Transverse colon (tissue), 4 donors: ENCODE measurements at regions not wholly inside any gene's neighbourhood (a gene's known extent, or its start where the extent isn't known, plus 50 kb on each side); places are given as distances from the start of the nearest gene placed in this dataset.

ENCODE experiments used
- DNase-seq: peaks from one replicate; pipeline ENCODE4 v3.0.0-alpha.2; 2019
- H3K27ac ChIP-seq, 4 donors: fragments of 200-600 bp; sonication (generic); 2 replicates each; pipeline ENCODE4 v1.5.1; 2016 to 2018; ENCODE audit warnings: inconsistent platforms in 4 of 4
- H3K27me3 ChIP-seq: fragments of 200-600 bp; sonication (generic); 2 replicates; pipeline ENCODE4 v1.5.1; 2017; ENCODE audit warnings: inconsistent platforms
- H3K36me3 ChIP-seq, 4 donors: fragments of 200-600 bp; sonication (generic); 2 replicates each; pipeline ENCODE4 v1.5.1; 2017 to 2019; ENCODE audit warnings: inconsistent platforms in 4 of 4
- H3K4me1 ChIP-seq, 4 donors: fragments of 200-600 bp; sonication (generic); 2 replicates each; pipeline ENCODE4 v1.5.1; 2017 to 2020; ENCODE audit warnings: inconsistent platforms in 4 of 4
- H3K4me3 ChIP-seq, 4 donors: fragments of 200-600 bp; sonication (generic); 1 replicate in 1 of 4; 2 replicates in 3 of 4; pipeline versions ENCODE4 v1.5.1 to v1.6.1; 2017 to 2019; ENCODE audit warnings: inconsistent platforms in 4 of 4
- H3K9me3 ChIP-seq, 2 donors: fragments of 200-600 bp; sonication (generic); 2 replicates each; pipeline ENCODE4 v1.5.1; 2017 to 2019; ENCODE audit warnings: inconsistent platforms in 2 of 2
- EP300 ChIP-seq: sonication (generic); formaldehyde crosslinking; IDR thresholded peaks from one replicate; pipeline ENCODE4 v1.6.1; 2017; ENCODE audit warnings: antibody characterized with exemption, low read depth
- POLR2A ChIP-seq: fragments of 450-650 bp; IDR thresholded peaks from one replicate; pipeline ENCODE4 v1.6.1; 2016; ENCODE audit warnings: antibody characterized with exemption, mild to moderate bottlenecking, moderate library complexity
- POLR2AphosphoS5 ChIP-seq, 3 donors: sonication (generic); formaldehyde crosslinking; IDR thresholded peaks; one replicate each; pipeline ENCODE4 v1.6.1; 2016; ENCODE audit warnings: antibody characterized with exemption in 3 of 3
- WGBS, 2 donors: methylation state at CpG; one replicate each; pipeline ENCODE4 v1.1.5; 2018; ENCODE audit warnings: low coverage in 1 of 2; 5-methylcytosine and 5-hydroxymethylcytosine counted together
- in situ Hi-C, 4 donors: fragments of 200-750 bp; cut with MboI; loops; one replicate each; pipeline versions ENCODE4 v1.15.0 to v1.15.1; 2017; ENCODE audit warnings: low sequenced_read_pairs in 3 of 4, low pct_ligation_motif_present in 1 of 4, low pct_unique_long_range_greater_than_20kb in 1 of 4
- intact Hi-C: fragments of 100-400 bp; cut with DNase I; formaldehyde crosslinking; loops from one replicate; pipeline ENCODE4 v1.15.1; 2023; ENCODE audit warnings: low total_unique reads
- TF ChIP-seq, protein P1 (sequence below), 5 experiments: fragments of 200-600 bp in 3 of 5; fragments of 450-650 bp in 2 of 5; sonication (generic) in 3 of 5; IDR thresholded peaks; 1 replicate in 2 of 5; 2 replicates in 3 of 5; pipeline ENCODE4 v1.5.1; 2016 to 2017; ENCODE audit warnings: antibody characterized with exemption in 5 of 5, inconsistent platforms in 3 of 5, mild to moderate bottlenecking in 2 of 5, moderate library complexity in 1 of 5

DNA sequence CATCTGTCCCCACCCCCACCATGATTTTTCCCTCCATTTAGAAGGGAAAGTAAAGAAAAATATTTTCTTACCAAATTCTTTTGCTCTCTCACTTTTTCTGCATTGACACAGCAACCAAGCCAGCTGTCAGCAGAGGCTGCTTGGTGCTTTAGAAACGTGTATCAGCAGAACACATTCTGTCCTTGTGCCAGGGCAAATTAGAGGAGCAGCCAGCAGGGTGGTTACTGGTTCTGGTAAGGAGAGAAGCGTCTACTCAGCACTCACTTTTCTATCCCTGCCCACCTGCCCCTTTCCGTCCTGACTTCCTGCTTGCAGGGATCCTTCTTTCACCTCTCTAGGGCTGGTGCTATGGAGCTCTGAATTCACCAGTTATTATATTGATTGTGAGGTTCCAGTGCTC is 327.5 kb upstream of the PDE3A start:
- H3K9me3 ChIP-seq: no peaks in the 10 kb centered on the region
- H3K27me3 ChIP-seq: no peaks in the 10 kb centered on the region
- H3K4me1 ChIP-seq: no peaks in the 10 kb centered on the region
- intact Hi-C loops: no loop called here
- H3K36me3 ChIP-seq: no peaks in the 10 kb centered on the region
- H3K27ac ChIP-seq: no peak overlapping the region
- H3K4me3 ChIP-seq: no peak overlapping the region
- in situ Hi-C loops: no loop called here
- WGBS, 2 donors: 58 to 66% methylated on average over 3 of the region's 3 CpGs
- no peak for TF ChIP-seq POLR2AphosphoS5 (IDR thresholded peaks at IDR 0.05)
- TF ChIP-seq EP300: no peak
- TF ChIP-seq, protein P1, sequence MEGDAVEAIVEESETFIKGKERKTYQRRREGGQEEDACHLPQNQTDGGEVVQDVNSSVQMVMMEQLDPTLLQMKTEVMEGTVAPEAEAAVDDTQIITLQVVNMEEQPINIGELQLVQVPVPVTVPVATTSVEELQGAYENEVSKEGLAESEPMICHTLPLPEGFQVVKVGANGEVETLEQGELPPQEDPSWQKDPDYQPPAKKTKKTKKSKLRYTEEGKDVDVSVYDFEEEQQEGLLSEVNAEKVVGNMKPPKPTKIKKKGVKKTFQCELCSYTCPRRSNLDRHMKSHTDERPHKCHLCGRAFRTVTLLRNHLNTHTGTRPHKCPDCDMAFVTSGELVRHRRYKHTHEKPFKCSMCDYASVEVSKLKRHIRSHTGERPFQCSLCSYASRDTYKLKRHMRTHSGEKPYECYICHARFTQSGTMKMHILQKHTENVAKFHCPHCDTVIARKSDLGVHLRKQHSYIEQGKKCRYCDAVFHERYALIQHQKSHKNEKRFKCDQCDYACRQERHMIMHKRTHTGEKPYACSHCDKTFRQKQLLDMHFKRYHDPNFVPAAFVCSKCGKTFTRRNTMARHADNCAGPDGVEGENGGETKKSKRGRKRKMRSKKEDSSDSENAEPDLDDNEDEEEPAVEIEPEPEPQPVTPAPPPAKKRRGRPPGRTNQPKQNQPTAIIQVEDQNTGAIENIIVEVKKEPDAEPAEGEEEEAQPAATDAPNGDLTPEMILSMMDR (IDR thresholded peaks at IDR 0.05): no peak
- no peak for TF ChIP-seq POLR2A
- DNase-seq: no peak

DNA sequence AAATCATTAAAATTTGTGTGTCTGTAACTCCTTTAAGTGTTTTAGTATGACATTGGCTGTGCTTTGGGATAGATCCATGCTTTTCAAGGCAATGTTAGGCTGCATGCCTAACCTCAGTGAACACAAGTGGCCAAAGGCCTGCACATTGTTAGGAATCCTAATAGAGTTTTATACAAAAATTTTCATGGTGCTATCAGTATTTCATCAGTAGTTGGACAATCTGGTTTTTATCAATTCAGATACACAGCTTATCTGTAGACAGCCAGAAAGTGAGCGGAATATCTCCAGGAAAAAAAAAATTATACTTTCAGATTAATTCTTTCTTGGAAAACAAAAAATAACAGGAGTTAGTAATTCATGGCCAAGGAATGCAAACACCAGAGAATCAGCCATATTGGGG is 324.0 kb upstream of the PDE3A start:
- intact Hi-C loops: no loop called here
- Histone ChIP-seq H3K9me3 (no peaks in the 10 kb centered on the region), H3K4me3 (no peak overlapping the region), H3K36me3 (no peaks in the 10 kb centered on the region), H3K27ac (peak overlapping the region in 2 of 4 donors; percentile 9 to 20), H3K4me1 (no peaks in the 10 kb centered on the region), H3K27me3 (no peaks in the 10 kb centered on the region)
- in situ Hi-C loops: no loop called here
- DNase-seq: no peak
- 78 to 82% methylated on average over 1 of the region's 1 CpG for WGBS, 2 donors
- no peak for TF ChIP-seq POLR2AphosphoS5 (IDR thresholded peaks at IDR 0.05)

DNA sequence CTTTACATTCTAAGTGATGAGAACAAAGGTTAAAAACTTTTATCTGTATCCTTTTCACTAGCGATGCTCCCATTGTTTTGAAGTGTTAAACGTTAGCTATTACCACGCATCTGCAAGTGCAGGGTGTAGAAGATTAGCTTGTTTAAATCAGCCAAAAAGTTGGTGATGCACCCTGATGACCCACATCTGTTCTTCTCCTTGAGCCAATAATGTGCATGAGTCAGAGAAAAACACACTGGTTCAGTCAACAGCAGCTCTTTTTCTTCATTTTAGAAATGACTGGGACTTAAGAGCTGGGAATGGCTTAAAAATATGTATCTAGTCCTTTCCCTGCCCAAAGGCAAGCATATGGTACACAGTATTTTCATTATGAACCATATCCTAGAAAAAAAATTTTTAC is 323.5 kb upstream of the PDE3A start:
- no peak for DNase-seq
- H3K27ac ChIP-seq: peak overlapping the region in 2 of 4 donors; percentile 9 to 20
- no peaks in the 10 kb centered on the region for H3K27me3 ChIP-seq
- H3K9me3 ChIP-seq: no peaks in the 10 kb centered on the region
- 74 to 76% methylated on average over 3 of the region's 3 CpGs for WGBS, 2 donors
- no peak overlapping the region for H3K4me3 ChIP-seq
- no peaks in the 10 kb centered on the region for H3K36me3 ChIP-seq
- TF ChIP-seq EP300 (no peak), POLR2AphosphoS5 (IDR thresholded peaks at IDR 0.05) (no peak), POLR2A (no peak)
- TF ChIP-seq, protein P1 (IDR thresholded peaks at IDR 0.05): no peak
- intact Hi-C loops (no loop called here), in situ Hi-C loops (no loop called here)
- H3K4me1 ChIP-seq: peaks cover 0 to 1% (median 0%) of the 10 kb centered on the region in 4 donors

DNA sequence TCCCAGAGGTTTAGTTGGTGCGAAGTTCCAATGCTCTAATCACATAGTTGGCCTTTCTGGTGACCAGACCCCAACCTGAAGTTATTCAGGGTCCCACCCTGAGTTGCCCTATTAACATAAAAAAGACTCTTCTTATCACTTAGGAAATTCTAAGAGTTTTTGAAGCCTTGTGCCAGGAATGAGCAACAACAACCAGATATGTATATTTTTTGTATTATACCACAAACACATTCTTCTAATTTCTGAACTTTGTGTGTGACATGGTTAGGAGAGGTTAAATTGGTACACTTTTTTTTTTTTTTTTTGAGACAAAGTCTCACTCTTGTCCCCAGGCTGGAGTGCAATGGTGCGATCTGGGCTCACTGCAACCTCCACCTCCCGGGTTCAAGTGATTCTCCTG is 320.4 kb upstream of the PDE3A start:
- TF ChIP-seq POLR2AphosphoS5 (IDR thresholded peaks at IDR 0.05) (no peak), POLR2A (no peak), EP300 (no peak)
- TF ChIP-seq, protein P1 (IDR thresholded peaks at IDR 0.05): no peak
- H3K4me1 ChIP-seq: peaks cover 0 to 9% (median 4%) of the 10 kb centered on the region in 4 donors
- H3K27ac ChIP-seq: no peak overlapping the region
- 83 to 90% methylated on average over 1 to 3 of the region's 3 CpGs for WGBS, 2 donors
- intact Hi-C loops (no loop called here), in situ Hi-C loops (no loop called here)
- DNase-seq: no peak
- H3K27me3 ChIP-seq: no peaks in the 10 kb centered on the region
- H3K9me3 ChIP-seq: no peaks in the 10 kb centered on the region
- no peaks in the 10 kb centered on the region for H3K36me3 ChIP-seq
- no peak overlapping the region for H3K4me3 ChIP-seq

DNA sequence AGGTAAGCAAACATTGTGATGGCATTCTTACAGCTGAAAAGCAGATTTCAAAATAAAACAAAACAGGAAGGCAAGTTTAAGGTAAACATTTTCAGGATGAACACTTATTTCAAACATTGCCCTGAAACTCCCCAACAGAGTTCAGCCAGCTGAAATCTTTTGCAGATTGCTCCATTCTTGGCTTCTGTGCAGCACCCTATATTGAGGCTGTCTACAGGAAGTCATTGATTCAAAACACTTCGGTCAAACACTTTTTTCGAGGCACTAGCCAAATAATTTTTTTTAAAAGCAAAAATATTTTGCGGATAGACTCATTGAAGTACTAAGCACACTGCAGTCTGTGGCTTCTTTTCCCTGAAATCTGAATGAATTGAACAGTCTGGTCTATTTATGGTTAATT is 318.1 kb upstream of the PDE3A start:
- no peak for DNase-seq
- TF ChIP-seq POLR2A: no peak
- TF ChIP-seq POLR2AphosphoS5 (IDR thresholded peaks at IDR 0.05): no peak
- no peak for TF ChIP-seq EP300
- TF ChIP-seq, protein P1 (IDR thresholded peaks at IDR 0.05): no peak
- 35 to 46% methylated on average over 3 of the region's 3 CpGs for WGBS, 2 donors
- in situ Hi-C loops (no loop called here), intact Hi-C loops (no loop called here)
- Histone ChIP-seq H3K36me3 (no peaks in the 10 kb centered on the region), H3K27ac (no peak overlapping the region), H3K27me3 (no peaks in the 10 kb centered on the region), H3K4me3 (no peak overlapping the region), H3K4me1 (peaks cover 0 to 9% (median 4%) of the 10 kb centered on the region in 4 donors), H3K9me3 (no peaks in the 10 kb centered on the region)
